CD4-positive, alpha-beta T cell treated with Interleukin-4 for 1 hour (primary cell): ENCODE measurements at regions not wholly inside any gene's neighbourhood (a gene's known extent, or its start where the extent isn't known, plus 50 kb on each side); places are given as distances from the start of the nearest gene placed in this dataset.
"Not testable (repeated sequence)": the region's sequence is repeated elsewhere in the genome, so short reads cannot be mapped to it uniquely, and the experiment has no call there.

ENCODE experiments used
- DNase-seq, 2 donors: peaks; one replicate each; pipeline ENCODE4 v3.0.0-alpha.2; 2020 to 2022

- no peak for DNase-seq
Measured at GRCh38 chr9:96130970-96131369, 171.0 kb downstream of the HSD17B3 start.

DNA sequence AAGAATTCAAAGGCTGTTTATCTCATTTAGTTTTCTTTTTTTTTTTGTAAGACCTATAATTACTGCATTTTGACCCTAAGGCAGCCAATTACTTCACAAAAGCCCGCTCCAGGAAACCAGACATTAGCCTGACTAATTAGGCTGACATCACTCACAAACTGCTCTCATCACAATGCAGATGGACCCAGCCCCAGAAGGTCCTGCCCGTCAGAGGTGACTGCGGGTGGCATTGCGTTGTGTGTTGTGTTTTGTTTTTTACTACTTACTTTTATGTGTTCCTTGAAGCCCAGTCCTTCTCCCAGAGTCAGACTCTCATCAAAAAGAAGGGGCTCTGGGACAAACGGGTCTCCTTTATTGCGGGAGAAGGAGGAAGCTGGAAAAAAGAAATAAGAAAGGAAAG lies 172.2 kb downstream of the HSD17B3 start:
- no peak for DNase-seq

DNA sequence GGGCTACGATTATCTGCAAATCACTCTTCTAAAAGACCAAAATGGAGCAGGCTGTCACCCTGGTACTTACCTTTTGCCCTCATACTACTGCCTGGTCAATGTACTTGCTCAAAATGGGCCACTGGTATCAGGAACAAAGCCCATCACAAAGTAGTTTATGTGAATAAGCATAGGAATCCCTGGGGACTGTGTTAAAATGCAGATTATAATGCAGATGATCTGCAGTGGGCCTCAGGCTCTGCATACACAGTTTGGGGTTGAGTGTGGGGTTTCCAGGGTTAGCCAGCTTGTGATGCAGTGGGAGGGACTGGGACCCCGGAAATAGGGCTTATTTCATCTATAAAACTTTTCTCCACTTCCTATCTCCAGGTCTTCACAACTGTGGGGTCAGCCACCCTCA lies 173.1 kb downstream of the HSD17B3 start:
- no peak for DNase-seq

- DNase-seq: no peak
Measured at GRCh38 chr9:96126321-96126881, 175.6 kb downstream of the HSD17B3 start.

DNA sequence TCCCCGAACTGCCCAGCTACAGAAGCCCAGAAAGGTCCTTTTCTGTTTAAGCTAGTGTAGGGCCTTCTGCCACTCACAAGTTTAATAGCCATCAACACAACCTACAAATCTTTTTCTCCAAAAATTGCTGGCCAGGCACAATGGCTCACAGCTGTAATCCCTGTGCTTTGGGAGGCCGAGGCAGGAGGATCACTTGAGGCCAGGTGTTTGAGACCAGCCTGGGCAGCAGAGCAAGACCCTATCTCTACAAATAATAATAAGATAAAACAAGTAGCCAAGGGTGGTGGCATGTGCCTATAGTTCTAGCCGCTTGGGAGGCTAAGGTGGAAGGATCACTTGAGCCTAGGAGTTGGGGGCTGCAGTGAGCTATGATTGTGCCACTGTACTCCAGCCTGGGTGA lies 176.4 kb downstream of the HSD17B3 start:
- no peak for DNase-seq

DNA sequence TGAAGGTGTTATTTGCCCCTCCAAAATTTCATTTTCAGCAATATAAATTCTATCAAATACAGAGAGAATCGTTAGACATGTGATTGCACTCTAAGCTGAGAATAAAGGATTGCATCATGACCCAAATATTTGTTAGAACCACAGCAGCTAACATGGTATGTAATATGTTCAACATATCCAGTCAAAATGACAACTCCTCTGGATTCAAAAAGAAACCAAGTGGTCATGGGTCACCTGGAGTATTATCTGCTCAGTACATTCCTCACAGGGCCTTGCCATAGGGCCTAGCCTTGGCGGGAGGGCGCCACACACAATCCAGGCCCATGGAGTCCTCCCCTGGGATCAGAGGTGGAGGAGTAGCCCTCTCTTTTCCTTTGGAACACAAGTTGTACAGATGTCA lies 179.2 kb downstream of the HSD17B3 start:
- no peak for DNase-seq

DNA sequence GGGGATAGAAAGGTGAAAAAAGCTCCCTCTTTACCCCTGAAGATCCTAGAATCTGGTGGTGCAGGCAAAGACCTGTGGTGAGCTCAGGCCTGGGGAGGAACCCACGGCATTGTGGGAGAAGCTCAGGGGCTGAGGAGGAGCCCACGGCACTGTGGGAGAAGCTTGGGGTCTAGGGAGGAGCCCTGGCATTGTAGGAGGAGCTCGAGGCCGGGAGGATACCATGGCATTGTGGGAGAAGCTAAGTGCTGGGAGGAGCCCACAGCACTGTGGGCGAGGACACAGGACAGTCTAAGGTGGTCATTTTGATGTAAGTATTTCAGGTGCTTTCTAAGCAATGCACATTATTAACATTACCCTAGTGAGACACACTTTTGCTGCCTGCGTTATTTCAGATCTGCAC lies 179.7 kb downstream of the HSD17B3 start:
- no peak for DNase-seq

GRCh38 chr9:96121136-96121535 lies 180.8 kb downstream of the HSD17B3 start:
- no peak for DNase-seq

- no peak for DNase-seq
Measured at GRCh38 chr9:96117398-96118080, 184.4 kb downstream of the HSD17B3 start.

- DNase-seq: no peak
Measured at GRCh38 chr9:96116275-96117064, 185.5 kb downstream of the HSD17B3 start.

GRCh38 chr9:96115836-96116235 lies 186.1 kb downstream of the HSD17B3 start:
- DNase-seq: no peak

- no peak for DNase-seq
Measured at GRCh38 chr9:96113032-96113431, 188.9 kb downstream of the HSD17B3 start.

DNA sequence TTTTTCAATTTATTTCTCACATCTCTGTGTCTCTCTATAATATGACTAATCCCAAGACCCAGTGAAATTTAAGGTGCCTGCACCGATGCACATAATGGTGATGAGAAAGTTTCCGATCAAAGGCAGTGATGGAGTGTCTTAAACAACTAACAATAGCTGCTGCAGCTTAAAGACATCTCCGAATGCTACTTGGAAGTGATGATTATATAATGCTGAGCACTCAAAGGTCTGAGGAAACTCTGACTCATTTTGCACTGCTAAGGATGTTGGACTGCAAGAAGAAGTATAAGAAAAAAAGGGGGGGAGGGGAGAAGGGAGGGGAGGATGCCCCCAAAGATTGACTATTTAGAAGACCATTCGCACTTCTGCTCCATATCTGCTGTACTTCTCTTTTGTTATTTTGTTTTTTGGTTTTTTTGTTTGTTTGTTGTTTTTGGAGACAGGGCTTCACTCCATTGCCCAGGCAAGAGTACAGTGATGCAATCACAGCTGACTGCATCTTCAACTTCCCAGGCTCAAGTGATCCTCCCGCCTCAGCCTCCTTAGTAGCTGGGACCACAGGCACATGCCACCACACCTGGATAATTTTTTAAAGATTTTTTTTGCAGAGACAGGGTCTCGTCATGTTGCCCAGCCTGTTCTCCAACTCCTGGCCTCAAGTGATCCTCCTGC lies 192.2 kb downstream of the HSD17B3 start:
- DNase-seq: no peak

DNA sequence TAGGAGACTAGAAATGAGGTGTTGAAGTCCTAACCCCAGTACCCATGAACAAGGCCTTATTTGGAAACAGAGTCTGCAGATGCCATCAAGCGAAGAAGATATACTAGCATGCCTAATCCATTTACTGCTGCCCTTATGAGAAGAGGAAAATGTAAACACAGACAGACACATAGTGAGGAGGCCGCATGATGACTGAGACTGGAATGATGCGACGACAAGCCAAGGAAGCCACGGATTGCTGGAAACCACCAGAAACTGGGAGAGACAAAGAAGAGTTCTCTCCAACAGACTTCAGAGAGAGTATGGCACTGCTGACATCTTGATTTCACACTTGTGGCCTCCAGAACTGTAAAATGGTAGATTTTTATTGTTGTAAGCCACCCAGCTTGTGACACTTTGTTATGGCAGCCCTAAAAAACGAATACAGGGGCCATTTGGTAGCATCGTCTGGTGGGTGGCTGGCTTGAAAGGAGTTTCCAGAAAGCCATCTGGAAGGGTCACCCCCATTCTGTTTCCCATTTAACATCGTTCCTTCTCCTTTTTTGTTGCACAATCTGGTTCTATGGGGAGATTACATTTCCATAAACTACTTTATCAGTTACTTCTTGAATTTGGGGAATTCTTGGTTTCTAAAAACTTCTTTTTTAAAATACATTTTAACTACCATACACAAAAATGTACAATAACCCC lies 193.1 kb downstream of the HSD17B3 start:
- no peak for DNase-seq

- no peak for DNase-seq
Measured at GRCh38 chr9:96107436-96107835, 194.5 kb downstream of the HSD17B3 start.

DNA sequence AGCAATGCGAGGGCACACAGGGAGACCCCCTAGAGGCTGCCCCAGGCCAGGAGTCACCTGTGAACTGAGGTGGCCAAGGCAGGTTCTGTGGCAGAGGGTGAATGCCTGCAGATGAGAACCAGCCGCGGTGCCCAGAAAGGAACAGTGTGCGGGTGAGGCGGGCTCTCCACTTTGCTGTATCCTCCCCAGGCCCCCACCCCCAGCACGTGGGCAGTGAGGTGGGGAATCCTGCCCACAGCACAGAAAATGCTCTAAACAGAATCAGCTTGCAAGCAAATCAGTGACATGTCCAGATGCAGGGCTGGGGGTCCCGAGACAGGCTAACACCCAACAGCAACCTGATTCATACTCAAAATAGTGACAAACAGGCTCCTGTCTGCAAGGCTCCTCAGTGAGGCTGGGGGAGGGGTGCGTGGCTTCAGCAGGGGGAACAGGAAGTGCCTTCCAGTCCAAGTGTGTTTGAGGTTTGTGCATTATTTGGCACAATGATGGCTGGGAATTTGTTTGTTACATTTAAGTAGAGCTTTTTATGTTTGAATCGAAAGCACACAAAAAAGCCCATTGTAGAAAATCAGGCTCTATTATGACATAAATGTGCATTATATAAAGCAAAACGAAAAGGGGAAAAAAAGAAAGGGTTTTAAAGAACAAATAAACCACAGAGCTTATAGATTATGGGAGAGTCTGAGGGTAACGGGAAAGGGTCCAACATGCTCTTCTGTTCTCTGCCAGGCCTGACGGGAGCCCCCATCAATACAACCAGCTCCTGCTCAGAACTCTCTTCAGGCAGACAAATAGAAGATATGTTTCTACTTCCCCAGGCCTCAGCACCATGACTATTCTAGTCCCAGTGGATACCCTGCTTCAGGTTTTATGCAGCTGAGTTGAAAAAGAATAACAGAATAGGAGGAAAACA lies 201.3 kb downstream of the HSD17B3 start:
- no peak for DNase-seq

DNA sequence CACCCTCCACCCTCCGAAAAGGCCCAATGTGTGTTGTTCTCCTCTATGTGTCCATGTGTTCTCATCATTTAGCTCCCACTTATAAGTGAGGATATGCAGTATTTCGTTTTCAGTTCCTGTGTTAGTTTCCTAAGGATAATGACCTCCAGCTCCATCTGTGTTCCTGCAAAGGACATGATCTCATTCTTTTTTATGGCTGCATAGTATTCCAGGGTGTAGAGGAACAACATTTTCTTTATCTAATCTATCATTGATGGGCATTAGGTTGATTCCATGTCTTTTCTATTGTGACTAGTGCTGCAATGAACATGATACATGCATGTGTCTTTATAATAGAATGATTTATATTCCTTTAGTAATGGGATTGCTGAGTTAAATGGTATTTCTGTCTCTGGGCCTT lies 211.3 kb downstream of the HSD17B3 start:
- DNase-seq: not testable (repeated sequence)

- DNase-seq: no peak
Measured at GRCh38 chr9:96089452-96090085, 212.4 kb downstream of the HSD17B3 start.

DNA sequence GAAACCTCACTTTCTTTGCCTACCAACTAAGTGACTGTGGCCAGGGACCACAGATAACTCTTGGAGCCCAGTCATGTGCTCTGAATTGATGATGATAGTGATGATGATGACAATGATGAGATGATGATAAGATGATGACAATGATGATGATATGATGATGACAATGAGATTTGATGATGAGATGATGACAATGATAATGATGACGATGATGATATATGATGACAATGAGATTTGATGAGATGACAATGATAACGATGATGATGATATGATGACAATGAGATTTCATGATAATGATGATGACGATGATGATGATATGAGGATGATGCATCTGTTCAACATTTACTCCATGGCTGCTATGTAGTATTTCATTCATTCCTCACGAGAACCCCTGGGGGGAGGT lies 213.0 kb downstream of the ERCC6L2 start:
- no peak for DNase-seq

DNA sequence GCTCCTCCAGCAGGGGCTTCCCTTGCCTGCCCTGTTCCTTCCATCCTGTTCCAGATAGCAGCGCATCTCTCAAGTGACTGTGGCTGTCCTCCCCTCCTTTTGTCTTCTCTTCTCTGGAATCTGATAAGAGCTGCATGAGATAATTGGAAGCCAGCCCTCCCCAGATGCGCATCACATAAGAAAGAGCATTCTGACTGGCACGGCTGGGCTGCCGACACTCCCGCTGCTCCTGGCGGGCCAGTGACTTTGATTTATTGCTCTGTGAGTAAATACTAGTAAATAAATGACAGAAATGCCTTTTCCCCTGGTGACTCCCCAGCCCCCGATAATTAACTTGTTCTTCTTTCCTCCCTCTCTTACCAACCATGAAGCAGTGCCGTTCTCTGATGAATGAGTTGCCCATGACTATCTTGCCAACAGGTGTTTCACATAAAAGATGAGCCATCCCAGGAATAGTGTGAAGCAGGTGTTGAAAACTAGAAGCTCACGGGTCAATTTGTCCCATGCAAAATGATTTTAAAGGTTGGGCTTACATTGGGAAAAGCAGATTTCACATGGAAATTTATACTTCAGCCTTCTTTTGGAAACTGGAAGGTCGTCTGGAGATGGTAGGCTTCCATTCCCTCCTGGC lies 212.3 kb downstream of the ERCC6L2 start:
- no peak for DNase-seq
